HEK293T (cell line): ENCODE measurements at regions not wholly inside any gene's neighbourhood (a gene's known extent, or its start where the extent isn't known, plus 50 kb on each side); places are given as distances from the start of the nearest gene placed in this dataset.
A peak's percentile ranks its signal among the peaks of the same experiment; 100 is the strongest.

ENCODE experiments used
- CTCF ChIA-PET: fragments of 350-600 bp; formaldehyde crosslinking; extraction: SDS; loops from one replicate; lab custom pipeline; 2021; ENCODE audit warnings: antibody characterized with exemption, inconsistent platforms; lab: Yijun Ruan, JAX
- POLR2A ChIA-PET: fragments of 350-600 bp; formaldehyde crosslinking; extraction: SDS; loops from one replicate; lab custom pipeline; 2020; ENCODE audit warnings: antibody characterized with exemption, inconsistent platforms; lab: Yijun Ruan, JAX
- DNase-seq: peaks from one replicate; pipeline ENCODE4 v3.0.0; 2012; ENCODE audit warnings: mixed read lengths; ENCODE audit errors: extremely low spot score
- ARNT ChIP-seq: fragments of 450-650 bp; IDR thresholded peaks from 2 replicates; pipeline ENCODE4 v1.6.1; 2017; ENCODE audit warnings: mild to moderate bottlenecking
- BHLHE40 ChIP-seq: fragments of 450-650 bp; IDR thresholded peaks from 2 replicates; pipeline ENCODE4 v1.6.1; 2016; ENCODE audit warnings: mild to moderate bottlenecking, moderate library complexity, borderline replicate concordance
- CTBP1 ChIP-seq: fragments of 450-650 bp; IDR thresholded peaks from 2 replicates; pipeline ENCODE4 v1.6.1; 2016; ENCODE audit warnings: borderline replicate concordance
- ELF4 ChIP-seq: fragments of 450-650 bp; IDR thresholded peaks from 2 replicates; pipeline ENCODE4 v1.6.1; 2017; ENCODE audit warnings: antibody characterized with exemption
- FOXA1 ChIP-seq: fragments of 450-650 bp; IDR thresholded peaks from 2 replicates; pipeline ENCODE4 v1.6.1; 2016; ENCODE audit warnings: mild to moderate bottlenecking
- FOXK2 ChIP-seq: fragments of 450-650 bp; IDR thresholded peaks from 2 replicates; pipeline ENCODE4 v1.6.1; 2016; ENCODE audit warnings: mild to moderate bottlenecking
- FOXM1 ChIP-seq: fragments of 450-650 bp; IDR thresholded peaks from 2 replicates; pipeline ENCODE4 v1.6.1; 2017; ENCODE audit warnings: mild to moderate bottlenecking, borderline replicate concordance
- HDGF ChIP-seq: fragments of 450-650 bp; IDR thresholded peaks from 2 replicates; pipeline ENCODE4 v1.6.1; 2017; ENCODE audit warnings: antibody characterized with exemption, borderline replicate concordance
- L3MBTL2 ChIP-seq: fragments of 450-650 bp; conservative IDR thresholded peaks from 2 replicates; pipeline ENCODE4 v1.6.1; 2016; ENCODE audit warnings: mild to moderate bottlenecking
- LEF1 ChIP-seq: fragments of 450-650 bp; IDR thresholded peaks from 2 replicates; pipeline ENCODE4 v1.6.1; 2017; ENCODE audit warnings: mild to moderate bottlenecking, borderline replicate concordance
- NFRKB ChIP-seq: fragments of 450-650 bp; IDR thresholded peaks from 2 replicates; pipeline ENCODE4 v1.6.1; 2016; ENCODE audit warnings: mild to moderate bottlenecking, moderate library complexity
- SP1 ChIP-seq: fragments of 450-650 bp; IDR thresholded peaks from 2 replicates; pipeline ENCODE4 v1.6.1; 2017
- SUZ12 ChIP-seq: fragments of 450-650 bp; IDR thresholded peaks from 2 replicates; pipeline ENCODE4 v1.6.1; 2016; ENCODE audit warnings: mild to moderate bottlenecking
- TARDBP ChIP-seq: fragments of 450-650 bp; IDR thresholded peaks from 2 replicates; pipeline ENCODE4 v1.6.1; 2016
- ZNF384 ChIP-seq: fragments of 450-650 bp; IDR thresholded peaks from 2 replicates; pipeline ENCODE4 v1.6.1; 2016
- TF ChIP-seq, protein P1 (sequence below): fragments of 450-650 bp; IDR thresholded peaks from 2 replicates; pipeline ENCODE4 v1.6.1; 2016

DNA sequence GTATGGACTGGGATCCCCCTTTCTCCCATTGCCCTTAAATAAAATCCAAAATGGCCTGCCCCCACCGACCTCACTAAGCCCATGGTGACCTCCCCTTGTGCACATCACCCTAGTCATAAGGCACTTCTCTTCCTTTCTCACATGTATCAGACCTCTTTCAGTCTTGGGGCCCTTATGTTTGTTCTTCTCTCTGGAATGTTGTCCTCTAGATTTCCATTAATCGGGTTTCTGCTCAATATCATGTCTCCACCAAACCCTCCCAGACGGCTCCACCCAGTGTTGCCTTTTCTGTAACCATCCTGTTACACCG lies 196.3 kb downstream of the ERCC6L2 start:
- no peak for DNase-seq
- ChIA-PET CTCF (no interaction called here), POLR2A (no interaction called here)
- TF ChIP-seq LEF1, result no peak
- TF ChIP-seq FOXA1, result no peak
- TF ChIP-seq BHLHE40, result no peak
- no peak for TF ChIP-seq SUZ12
- no peak for TF ChIP-seq HDGF
- TF ChIP-seq, protein P1, sequence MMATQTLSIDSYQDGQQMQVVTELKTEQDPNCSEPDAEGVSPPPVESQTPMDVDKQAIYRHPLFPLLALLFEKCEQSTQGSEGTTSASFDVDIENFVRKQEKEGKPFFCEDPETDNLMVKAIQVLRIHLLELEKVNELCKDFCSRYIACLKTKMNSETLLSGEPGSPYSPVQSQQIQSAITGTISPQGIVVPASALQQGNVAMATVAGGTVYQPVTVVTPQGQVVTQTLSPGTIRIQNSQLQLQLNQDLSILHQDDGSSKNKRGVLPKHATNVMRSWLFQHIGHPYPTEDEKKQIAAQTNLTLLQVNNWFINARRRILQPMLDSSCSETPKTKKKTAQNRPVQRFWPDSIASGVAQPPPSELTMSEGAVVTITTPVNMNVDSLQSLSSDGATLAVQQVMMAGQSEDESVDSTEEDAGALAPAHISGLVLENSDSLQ, result no peak
- no peak for TF ChIP-seq CTBP1

GRCh38 chr9:96071076-96071814 lies 195.8 kb downstream of the ERCC6L2 start:
- TF ChIP-seq HDGF (no peak), L3MBTL2 (no peak), ARNT (no peak), BHLHE40 (no peak), TARDBP (no peak), FOXM1 (no peak)
- TF ChIP-seq, protein P1, result no peak
- CTCF ChIA-PET, result no interaction called here
- POLR2A ChIA-PET, result no interaction called here
- peak; percentile 63 for DNase-seq

DNA sequence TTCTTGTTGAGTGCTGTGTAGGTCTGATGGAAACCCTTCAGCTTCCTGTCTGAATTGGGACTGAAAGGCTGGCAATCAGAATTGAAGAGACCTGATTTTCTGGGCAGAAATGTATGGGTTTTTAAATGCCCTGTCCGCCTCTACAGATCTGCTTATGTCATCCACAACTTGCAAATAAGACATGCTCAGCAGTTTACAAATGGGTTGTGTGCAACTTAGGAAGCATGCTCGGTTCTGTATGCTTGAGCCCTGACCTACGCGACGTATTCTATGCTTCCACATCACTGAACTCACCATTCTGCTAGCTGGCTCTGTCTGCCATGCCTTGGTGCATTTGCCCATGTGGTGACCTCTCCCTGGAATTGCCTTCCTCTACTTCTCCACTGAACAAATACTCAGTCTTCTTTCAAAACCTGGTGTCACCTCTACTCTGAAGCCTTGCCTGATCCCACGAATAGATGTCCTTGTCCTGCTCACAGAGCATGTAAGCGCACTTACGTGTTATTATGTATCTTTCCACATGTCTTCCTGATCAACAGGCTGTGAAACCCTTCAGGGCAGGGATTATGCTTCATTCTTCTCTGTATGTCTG lies 194.2 kb downstream of the ERCC6L2 start:
- DNase-seq, result no peak
- CTCF ChIA-PET, result no interaction called here
- TF ChIP-seq ZNF384, result no peak
- TF ChIP-seq FOXK2, result no peak
- TF ChIP-seq LEF1, result no peak
- TF ChIP-seq FOXM1, result no peak
- TF ChIP-seq, protein P1, result no peak
- no peak for TF ChIP-seq NFRKB
- TF ChIP-seq ELF4, result no peak
- TF ChIP-seq SUZ12, result no peak
- TF ChIP-seq BHLHE40, result no peak
- TF ChIP-seq TARDBP, result no peak
- TF ChIP-seq ARNT, result no peak
- TF ChIP-seq CTBP1, result no peak
- POLR2A ChIA-PET, result no interaction called here

DNA sequence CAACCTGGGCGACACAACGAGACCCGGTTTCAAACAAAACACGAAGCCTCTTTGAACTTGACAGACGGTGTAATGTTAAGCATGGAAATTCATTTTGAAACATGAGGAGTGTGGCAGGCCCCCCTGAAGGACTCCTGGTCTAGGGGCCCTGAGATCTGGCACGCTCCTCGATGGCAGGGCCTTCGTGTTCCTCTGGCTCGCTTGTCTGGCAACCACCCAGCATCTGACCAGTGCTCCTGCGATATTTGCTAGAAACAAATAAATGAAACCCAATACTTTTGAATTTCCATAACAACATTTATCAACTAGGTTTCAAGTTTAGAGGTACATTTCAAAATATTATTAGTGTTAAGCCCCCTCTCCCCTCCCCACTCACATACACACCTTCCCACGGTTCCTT lies 193.0 kb downstream of the ERCC6L2 start:
- ChIA-PET POLR2A (no interaction called here), CTCF (no interaction called here)
- TF ChIP-seq ZNF384, result no peak
- TF ChIP-seq SP1, result no peak
- no peak for TF ChIP-seq ELF4
- no peak for TF ChIP-seq L3MBTL2
- TF ChIP-seq FOXM1, result no peak
- no peak for TF ChIP-seq NFRKB
- DNase-seq, result no peak

DNA sequence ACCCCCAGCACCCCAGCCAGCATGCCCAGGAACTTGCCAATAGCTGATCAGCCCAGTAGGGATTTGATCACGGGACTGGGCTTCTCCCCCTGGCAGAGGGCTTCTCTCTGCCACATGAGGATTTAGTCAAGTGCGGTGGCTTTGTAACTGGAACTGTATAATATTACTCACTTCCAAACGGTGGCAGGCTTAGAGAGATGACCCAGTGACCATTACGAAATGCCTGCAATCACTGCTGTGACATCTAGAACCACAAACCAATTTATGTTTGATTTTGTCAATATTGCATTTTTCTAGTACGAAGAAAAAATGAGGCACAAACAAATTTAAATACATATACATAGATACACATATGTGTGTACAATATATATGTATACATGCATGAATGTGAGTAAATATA lies 192.1 kb downstream of the ERCC6L2 start:
- ChIA-PET POLR2A (no interaction called here), CTCF (no interaction called here)
- no peak for TF ChIP-seq SP1
- no peak for TF ChIP-seq L3MBTL2
- no peak for TF ChIP-seq FOXK2
- no peak for TF ChIP-seq TARDBP
- TF ChIP-seq ZNF384, result no peak
- no peak for TF ChIP-seq NFRKB
- DNase-seq, result no peak

GRCh38 chr9:96067004-96067403 lies 191.5 kb downstream of the ERCC6L2 start:
- ChIA-PET CTCF (interaction anchor here (0.5 kb wide), 1 partner anchor 18 kb away, joined by 3 read pairs; no protein-coding TSS in a partner anchor), POLR2A (no interaction called here)
- no peak for DNase-seq

More at GRCh38 chr9:96067004-96067403, 191.5 kb downstream of the ERCC6L2 start:
- TF ChIP-seq, protein P1, result no peak
- TF ChIP-seq FOXM1, result no peak
- TF ChIP-seq CTBP1, result no peak
- TF ChIP-seq BHLHE40, result no peak
- no peak for TF ChIP-seq ELF4
